ENCODE measurements at regions not wholly inside any gene's neighbourhood (a gene's known extent, or its start where the extent isn't known, plus 50 kb on each side); places are given as distances from the start of the nearest gene placed in this dataset.

DNA sequence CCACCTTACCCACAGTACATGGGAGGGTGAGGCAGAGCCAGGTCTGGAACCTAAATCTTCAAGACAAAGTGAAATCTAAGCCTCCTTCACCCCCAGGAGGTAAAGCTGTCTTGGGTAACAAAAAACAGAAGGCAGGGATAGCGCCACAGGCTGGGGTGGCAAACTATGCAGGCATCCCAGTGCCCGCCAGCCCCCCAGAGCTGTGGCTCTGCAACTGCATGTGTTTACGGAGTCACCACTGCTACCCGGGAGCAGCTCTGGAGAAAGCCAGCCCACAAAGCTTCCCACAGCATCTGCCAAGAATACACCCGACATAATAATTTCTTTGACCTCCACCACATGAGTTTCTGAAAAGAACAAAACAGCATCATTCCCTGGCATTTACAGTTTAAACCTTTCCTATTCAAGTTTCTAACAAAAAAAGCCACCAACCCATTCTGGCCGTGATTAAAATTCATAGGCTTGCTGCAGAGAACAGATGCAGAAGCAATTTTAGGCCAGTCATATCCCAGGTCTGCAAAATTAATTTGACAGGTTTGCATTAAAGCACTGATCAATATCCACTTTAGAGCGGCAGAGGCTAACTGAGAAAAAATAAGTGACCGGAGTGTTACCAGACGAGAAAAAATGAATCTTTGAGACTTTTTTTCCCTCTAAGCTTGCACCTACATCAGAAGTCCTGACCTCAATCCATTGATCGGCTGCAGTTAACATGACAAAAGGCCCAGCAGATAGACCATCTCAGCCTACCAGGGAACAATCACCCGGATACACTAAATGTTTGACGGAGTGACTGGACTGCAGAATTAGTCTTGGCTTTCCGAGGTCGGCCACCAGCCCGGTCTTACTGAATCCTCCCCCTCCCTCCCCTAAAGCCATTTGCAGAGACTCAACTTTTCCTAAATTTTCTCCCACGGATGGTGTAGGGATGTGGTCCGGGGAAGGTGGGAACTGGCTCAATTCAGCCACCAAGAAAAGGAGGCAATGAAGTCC lies 309.6 kb upstream of the SKOR2 start:
- Histone ChIP-seq H3K27me3 (ENCODE audit: insufficient read depth) (no peaks in the 10 kb centered on the region), H3K4me2 (no peak overlapping the region), H3K79me2 (ENCODE audit: insufficient read depth) (no peaks in the 10 kb centered on the region), H3F3A (replicated peaks; ENCODE audit: insufficient read depth) (no peaks in the 10 kb centered on the region), H3K36me3 (replicated peaks in 1 of 2; ENCODE audit: control insufficient read depth in 1 of 2, insufficient read depth in 2 of 2, low read length in 1 of 2) (no peaks in the 10 kb centered on the region), H3K9ac (no peak overlapping the region), H3K4me1 (ENCODE audit: control insufficient read depth in 1 of 2, insufficient read depth in 2 of 2, low read depth in 1 of 2, low read length in 1 of 2) (no peaks in the 10 kb centered on the region), H2AFZ (ENCODE audit: low read depth) (no peak overlapping the region), H4K20me1 (ENCODE audit: insufficient read depth) (no peaks in the 10 kb centered on the region), H3K9me2 (no peaks in the 10 kb centered on the region), H3K9me3 (no peaks in the 10 kb centered on the region), H3K27ac (ENCODE audit: low read depth in 2 of 2, low read length in 1 of 2) (no peak overlapping the region), H3K4me3 (ENCODE audit: low read depth in 2 of 2, low read length in 1 of 2) (no peak overlapping the region)
- 48% methylated on average over 17 of the region's 17 CpGs for WGBS (ENCODE audit: low lambda C conversion rate)
- POLR2A ChIA-PET, result no interaction called here
- DNase-seq, result no peak
- TF ChIP-seq, protein P1, sequence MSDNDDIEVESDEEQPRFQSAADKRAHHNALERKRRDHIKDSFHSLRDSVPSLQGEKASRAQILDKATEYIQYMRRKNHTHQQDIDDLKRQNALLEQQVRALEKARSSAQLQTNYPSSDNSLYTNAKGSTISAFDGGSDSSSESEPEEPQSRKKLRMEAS (IDR thresholded peaks at IDR 0.05; ENCODE audit: low read depth), result no peak
- TF ChIP-seq EP300 (IDR thresholded peaks at IDR 0.05; ENCODE audit: borderline replicate concordance in 1 of 2, low read depth in 1 of 2, low read length in 1 of 2) (no peak), FOXJ3 (CRISPR knock-in tag; IDR thresholded peaks at IDR 0.05) (no peak), GABPA (IDR thresholded peaks at IDR 0.05; ENCODE audit: low read depth) (no peak), TEAD4 (IDR thresholded peaks at IDR 0.05; ENCODE audit: borderline replicate concordance, insufficient read depth) (no peak), TAF1 (IDR thresholded peaks at IDR 0.05; ENCODE audit: borderline replicate concordance, low read depth, low read length) (no peak), FOXM1 (IDR thresholded peaks at IDR 0.05; ENCODE audit: low read depth) (no peak), NFIC (IDR thresholded peaks at IDR 0.05; ENCODE audit: borderline replicate concordance) (no peak), YY1 (IDR thresholded peaks at IDR 0.05; ENCODE audit: low read depth) (no peak), SMC3 (IDR thresholded peaks at IDR 0.05; ENCODE audit: low read depth, low read length) (no peak), FOSL2 (IDR thresholded peaks at IDR 0.05; ENCODE audit: borderline replicate concordance, low read depth) (no peak)
- TF ChIP-seq, protein P2, sequence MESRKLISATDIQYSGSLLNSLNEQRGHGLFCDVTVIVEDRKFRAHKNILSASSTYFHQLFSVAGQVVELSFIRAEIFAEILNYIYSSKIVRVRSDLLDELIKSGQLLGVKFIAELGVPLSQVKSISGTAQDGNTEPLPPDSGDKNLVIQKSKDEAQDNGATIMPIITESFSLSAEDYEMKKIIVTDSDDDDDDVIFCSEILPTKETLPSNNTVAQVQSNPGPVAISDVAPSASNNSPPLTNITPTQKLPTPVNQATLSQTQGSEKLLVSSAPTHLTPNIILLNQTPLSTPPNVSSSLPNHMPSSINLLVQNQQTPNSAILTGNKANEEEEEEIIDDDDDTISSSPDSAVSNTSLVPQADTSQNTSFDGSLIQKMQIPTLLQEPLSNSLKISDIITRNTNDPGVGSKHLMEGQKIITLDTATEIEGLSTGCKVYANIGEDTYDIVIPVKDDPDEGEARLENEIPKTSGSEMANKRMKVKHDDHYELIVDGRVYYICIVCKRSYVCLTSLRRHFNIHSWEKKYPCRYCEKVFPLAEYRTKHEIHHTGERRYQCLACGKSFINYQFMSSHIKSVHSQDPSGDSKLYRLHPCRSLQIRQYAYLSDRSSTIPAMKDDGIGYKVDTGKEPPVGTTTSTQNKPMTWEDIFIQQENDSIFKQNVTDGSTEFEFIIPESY (IDR thresholded peaks at IDR 0.05; ENCODE audit: borderline replicate concordance, low read depth), result no peak
- TF ChIP-seq, protein P3, sequence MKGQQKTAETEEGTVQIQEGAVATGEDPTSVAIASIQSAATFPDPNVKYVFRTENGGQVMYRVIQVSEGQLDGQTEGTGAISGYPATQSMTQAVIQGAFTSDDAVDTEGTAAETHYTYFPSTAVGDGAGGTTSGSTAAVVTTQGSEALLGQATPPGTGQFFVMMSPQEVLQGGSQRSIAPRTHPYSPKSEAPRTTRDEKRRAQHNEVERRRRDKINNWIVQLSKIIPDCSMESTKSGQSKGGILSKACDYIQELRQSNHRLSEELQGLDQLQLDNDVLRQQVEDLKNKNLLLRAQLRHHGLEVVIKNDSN (IDR thresholded peaks at IDR 0.05; ENCODE audit: borderline replicate concordance, low read depth), result no peak
- CTCF ChIA-PET, result interaction anchor here (0.9 to 1.8 kb wide), 3 partner anchors 16 to 346 kb away, joined by 3 to 4 read pairs (median 3); no protein-coding TSS in a partner anchor

Measured in SK-N-SH (cell line).